Sigmoid colon (tissue), 4 donors: ENCODE measurements at regions not wholly inside any gene's neighbourhood (a gene's known extent, or its start where the extent isn't known, plus 50 kb on each side); places are given as distances from the start of the nearest gene placed in this dataset.

ENCODE experiments used
- POLR2A ChIP-seq, 2 donors: fragments of 450-650 bp; IDR thresholded peaks; one replicate each; pipeline ENCODE4 v1.6.1; 2016; ENCODE audit warnings: antibody characterized with exemption in 2 of 2, mild to moderate bottlenecking in 2 of 2, moderate library complexity in 2 of 2
- POLR2AphosphoS5 ChIP-seq, 4 donors: sonication (generic); formaldehyde crosslinking; IDR thresholded peaks; one replicate each; pipeline ENCODE4 v1.6.1; 2017; ENCODE audit warnings: antibody characterized with exemption in 4 of 4
- TF ChIP-seq, protein P1 (sequence below), 4 experiments: fragments of 450-650 bp in 3 of 4; fragments of 200-600 bp in 1 of 4; IDR thresholded peaks; one replicate each; pipeline ENCODE4 v1.5.1; 2016 to 2019; ENCODE audit warnings: antibody characterized with exemption in 4 of 4, mild to moderate bottlenecking in 3 of 4, moderate library complexity in 2 of 4

DNA sequence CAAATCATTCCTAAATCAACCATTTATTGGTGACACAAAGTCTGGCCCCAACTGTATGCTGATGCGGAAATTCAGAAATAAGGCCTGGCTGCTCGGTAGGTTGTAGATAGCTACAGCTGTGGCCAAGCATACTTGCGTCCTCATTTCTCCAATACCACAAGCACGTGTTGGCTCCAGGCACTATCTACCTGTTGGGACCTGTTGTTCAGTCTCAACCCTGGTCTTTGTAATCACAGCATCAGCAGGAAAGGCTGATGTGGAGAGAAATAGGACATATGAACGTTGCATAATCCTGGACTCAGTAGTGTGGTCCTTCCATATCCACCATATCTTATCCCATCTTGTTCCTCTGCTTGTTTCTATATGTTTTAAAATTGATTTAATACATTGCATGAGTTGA is 212.6 kb downstream of the PMAIP1 start:
- no peak for TF ChIP-seq POLR2AphosphoS5 (IDR thresholded peaks at IDR 0.05)
- TF ChIP-seq, protein P1, sequence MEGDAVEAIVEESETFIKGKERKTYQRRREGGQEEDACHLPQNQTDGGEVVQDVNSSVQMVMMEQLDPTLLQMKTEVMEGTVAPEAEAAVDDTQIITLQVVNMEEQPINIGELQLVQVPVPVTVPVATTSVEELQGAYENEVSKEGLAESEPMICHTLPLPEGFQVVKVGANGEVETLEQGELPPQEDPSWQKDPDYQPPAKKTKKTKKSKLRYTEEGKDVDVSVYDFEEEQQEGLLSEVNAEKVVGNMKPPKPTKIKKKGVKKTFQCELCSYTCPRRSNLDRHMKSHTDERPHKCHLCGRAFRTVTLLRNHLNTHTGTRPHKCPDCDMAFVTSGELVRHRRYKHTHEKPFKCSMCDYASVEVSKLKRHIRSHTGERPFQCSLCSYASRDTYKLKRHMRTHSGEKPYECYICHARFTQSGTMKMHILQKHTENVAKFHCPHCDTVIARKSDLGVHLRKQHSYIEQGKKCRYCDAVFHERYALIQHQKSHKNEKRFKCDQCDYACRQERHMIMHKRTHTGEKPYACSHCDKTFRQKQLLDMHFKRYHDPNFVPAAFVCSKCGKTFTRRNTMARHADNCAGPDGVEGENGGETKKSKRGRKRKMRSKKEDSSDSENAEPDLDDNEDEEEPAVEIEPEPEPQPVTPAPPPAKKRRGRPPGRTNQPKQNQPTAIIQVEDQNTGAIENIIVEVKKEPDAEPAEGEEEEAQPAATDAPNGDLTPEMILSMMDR (IDR thresholded peaks at IDR 0.05), result no peak
- no peak for TF ChIP-seq POLR2A (IDR thresholded peaks at IDR 0.05)
